ENCODE measurements at regions not wholly inside any gene's neighbourhood (a gene's known extent, or its start where the extent isn't known, plus 50 kb on each side); places are given as distances from the start of the nearest gene placed in this dataset.

GRCh38 chr20:23197836-23198235 is 111.7 kb upstream of the CD93 start:
- Histone ChIP-seq H3K36me3 (ENCODE audit: insufficient read depth, insufficient read length, low read length) (no peaks in the 10 kb centered on the region), H3K4me1 (ENCODE audit: insufficient read depth, insufficient read length) (no peaks in the 10 kb centered on the region), H3K4me3 (ENCODE audit: insufficient read length, low read depth) (no peak overlapping the region), H3K9me3 (ENCODE audit: insufficient read depth, low read length) (peaks cover 8% of the 10 kb centered on the region; the same call in 1 of the 2 replicates), H3K9ac (ENCODE audit: insufficient read length, low read depth) (no peak overlapping the region), H3K27me3 (ENCODE audit: insufficient read depth, insufficient read length) (no peaks in the 10 kb centered on the region)
- TF ChIP-seq ZNF274 (IDR thresholded peaks at IDR 0.05; ENCODE audit: low read depth, low read length) (no peak), YY1 (IDR thresholded peaks at IDR 0.05; ENCODE audit: insufficient read depth, insufficient read length) (no peak), SUZ12 (IDR thresholded peaks at IDR 0.05; ENCODE audit: extremely low read depth, insufficient read depth, insufficient read length) (no peak)
- no peak for DNase-seq (ENCODE audit: low read depth, low spot score)

- no peaks in the 10 kb centered on the region for H3K4me1 ChIP-seq (ENCODE audit: insufficient read depth, insufficient read length)
- TF ChIP-seq YY1 (IDR thresholded peaks at IDR 0.05; ENCODE audit: insufficient read depth, insufficient read length) (no peak), SUZ12 (IDR thresholded peaks at IDR 0.05; ENCODE audit: extremely low read depth, insufficient read depth, insufficient read length) (no peak), ZNF274 (IDR thresholded peaks at IDR 0.05; ENCODE audit: low read depth, low read length) (no peak)
- no peak for DNase-seq (ENCODE audit: low read depth, low spot score)
Observed at GRCh38 chr20:23195636-23196035, 109.5 kb upstream of the CD93 start.

GRCh38 chr20:23193801-23194384 is 107.8 kb upstream of the CD93 start:
- no peak overlapping the region for H3K9ac ChIP-seq (ENCODE audit: insufficient read length, low read depth)
- no peak overlapping the region for H3K4me3 ChIP-seq (ENCODE audit: insufficient read length, low read depth)
- no peak for DNase-seq (ENCODE audit: low read depth, low spot score)
- peaks cover 8% of the 10 kb centered on the region; the same call in 1 of the 2 replicates for H3K9me3 ChIP-seq (ENCODE audit: insufficient read depth, low read length)
- no peaks in the 10 kb centered on the region for H3K27me3 ChIP-seq (ENCODE audit: insufficient read depth, insufficient read length)
- no peaks in the 10 kb centered on the region for H3K4me1 ChIP-seq (ENCODE audit: insufficient read depth, insufficient read length)
- H3K36me3 ChIP-seq (ENCODE audit: insufficient read depth, insufficient read length, low read length), result no peaks in the 10 kb centered on the region
- TF ChIP-seq ZNF274 (IDR thresholded peaks at IDR 0.05; ENCODE audit: low read depth, low read length) (no peak), SUZ12 (IDR thresholded peaks at IDR 0.05; ENCODE audit: extremely low read depth, insufficient read depth, insufficient read length) (no peak), YY1 (IDR thresholded peaks at IDR 0.05; ENCODE audit: insufficient read depth, insufficient read length) (no peak)

More at GRCh38 chr20:23195636-23196035, 109.5 kb upstream of the CD93 start:
- Histone ChIP-seq H3K9me3 (ENCODE audit: insufficient read depth, low read length) (peaks cover 8% of the 10 kb centered on the region; the same call in 1 of the 2 replicates), H3K4me3 (ENCODE audit: insufficient read length, low read depth) (no peak overlapping the region), H3K9ac (ENCODE audit: insufficient read length, low read depth) (no peak overlapping the region), H3K27me3 (ENCODE audit: insufficient read depth, insufficient read length) (no peaks in the 10 kb centered on the region), H3K36me3 (ENCODE audit: insufficient read depth, insufficient read length, low read length) (no peaks in the 10 kb centered on the region)

DNA sequence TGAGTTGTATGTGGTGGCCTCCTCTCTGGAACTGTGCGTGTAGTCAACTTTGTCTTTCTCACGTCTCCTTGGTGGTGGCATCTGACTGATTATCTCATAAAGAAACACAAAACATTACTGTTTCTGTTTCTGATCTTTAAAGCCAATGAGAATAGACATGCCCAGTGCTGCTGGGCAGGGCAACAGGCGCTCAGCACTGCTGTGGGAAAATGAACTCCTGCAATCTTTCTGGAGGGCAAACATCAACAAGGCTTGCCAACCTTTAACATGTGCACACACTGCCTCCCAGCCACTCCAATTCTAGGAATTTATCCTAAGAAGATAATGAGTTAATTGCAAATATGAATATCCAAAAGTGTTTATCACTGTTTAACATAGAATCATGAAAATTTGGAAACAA is 106.3 kb upstream of the CD93 start:
- H3K9ac ChIP-seq (ENCODE audit: insufficient read length, low read depth), result no peak overlapping the region
- no peaks in the 10 kb centered on the region for H3K36me3 ChIP-seq (ENCODE audit: insufficient read depth, insufficient read length, low read length)
- DNase-seq (ENCODE audit: low read depth, low spot score), result no peak
- H3K27me3 ChIP-seq (ENCODE audit: insufficient read depth, insufficient read length), result no peaks in the 10 kb centered on the region
- no peak overlapping the region for H3K4me3 ChIP-seq (ENCODE audit: insufficient read length, low read depth)
- peaks cover 8% of the 10 kb centered on the region; the same call in 1 of the 2 replicates for H3K9me3 ChIP-seq (ENCODE audit: insufficient read depth, low read length)
- no peaks in the 10 kb centered on the region for H3K4me1 ChIP-seq (ENCODE audit: insufficient read depth, insufficient read length)
- no peak for TF ChIP-seq SUZ12 (IDR thresholded peaks at IDR 0.05; ENCODE audit: extremely low read depth, insufficient read depth, insufficient read length)
- TF ChIP-seq ZNF274 (IDR thresholded peaks at IDR 0.05; ENCODE audit: low read depth, low read length), result no peak
- TF ChIP-seq YY1 (IDR thresholded peaks at IDR 0.05; ENCODE audit: insufficient read depth, insufficient read length), result no peak

DNA sequence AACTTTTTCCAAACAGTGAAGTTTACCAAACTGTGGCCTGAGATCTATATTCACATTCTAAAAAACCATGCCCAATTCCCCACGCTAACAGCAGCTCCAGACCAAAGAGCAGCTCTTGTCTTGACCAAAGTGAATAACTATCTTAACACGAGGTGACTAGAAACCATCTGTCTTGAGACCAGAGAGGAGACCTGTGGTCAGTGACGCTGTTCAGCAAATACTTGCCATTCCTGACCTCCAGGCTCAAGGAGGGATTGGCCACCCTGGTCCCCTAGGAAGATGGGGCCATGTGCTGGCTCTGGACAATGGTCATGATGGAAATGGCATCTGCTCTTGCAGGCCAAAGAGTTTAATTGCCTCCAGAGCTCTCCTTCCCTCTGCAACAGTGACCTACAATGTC is 104.4 kb upstream of the CD93 start:
- Histone ChIP-seq H3K4me3 (ENCODE audit: insufficient read length, low read depth) (no peak overlapping the region), H3K9me3 (ENCODE audit: insufficient read depth, low read length) (peaks cover under 1% of the 10 kb centered on the region; the same call in 1 of the 2 replicates), H3K27me3 (ENCODE audit: insufficient read depth, insufficient read length) (no peaks in the 10 kb centered on the region), H3K9ac (ENCODE audit: insufficient read length, low read depth) (no peak overlapping the region), H3K4me1 (ENCODE audit: insufficient read depth, insufficient read length) (no peaks in the 10 kb centered on the region), H3K36me3 (ENCODE audit: insufficient read depth, insufficient read length, low read length) (no peaks in the 10 kb centered on the region)
- DNase-seq (ENCODE audit: low read depth, low spot score), result no peak
- no peak for TF ChIP-seq YY1 (IDR thresholded peaks at IDR 0.05; ENCODE audit: insufficient read depth, insufficient read length)

DNA sequence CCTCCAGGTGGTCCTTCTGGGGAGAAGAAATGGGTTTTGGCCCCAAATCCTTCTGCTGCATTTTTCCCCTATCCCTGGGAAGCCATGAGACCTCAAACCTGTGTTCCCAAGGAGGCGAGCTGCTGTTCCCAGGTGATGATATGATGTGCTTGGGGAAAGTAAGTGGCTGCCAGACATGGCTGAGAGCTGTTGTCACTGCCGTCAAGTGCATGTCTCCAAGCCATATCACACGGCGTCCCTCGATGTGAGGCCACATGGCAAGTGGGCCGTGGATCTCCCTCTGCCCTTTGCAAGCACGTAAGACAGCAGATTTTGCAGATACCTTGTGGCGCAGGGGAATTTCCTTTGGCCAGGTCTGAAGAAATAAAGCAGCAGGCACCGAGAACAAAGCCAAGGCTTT is 103.7 kb upstream of the CD93 start:
- H3K9ac ChIP-seq (ENCODE audit: insufficient read length, low read depth), result no peak overlapping the region
- no peaks in the 10 kb centered on the region for H3K4me1 ChIP-seq (ENCODE audit: insufficient read depth, insufficient read length)
- no peaks in the 10 kb centered on the region for H3K27me3 ChIP-seq (ENCODE audit: insufficient read depth, insufficient read length)
- DNase-seq (ENCODE audit: low read depth, low spot score), result no peak
- TF ChIP-seq YY1 (IDR thresholded peaks at IDR 0.05; ENCODE audit: insufficient read depth, insufficient read length), result no peak
- TF ChIP-seq ZNF274 (IDR thresholded peaks at IDR 0.05; ENCODE audit: low read depth, low read length), result no peak
- TF ChIP-seq SUZ12 (IDR thresholded peaks at IDR 0.05; ENCODE audit: extremely low read depth, insufficient read depth, insufficient read length), result no peak
- no peak overlapping the region for H3K4me3 ChIP-seq (ENCODE audit: insufficient read length, low read depth)
- no peaks in the 10 kb centered on the region for H3K36me3 ChIP-seq (ENCODE audit: insufficient read depth, insufficient read length, low read length)
- no peaks in the 10 kb centered on the region; the same call in 1 of the 2 replicates for H3K9me3 ChIP-seq (ENCODE audit: insufficient read depth, low read length)

GRCh38 chr20:23189341-23189740 is 103.2 kb upstream of the CD93 start:
- Histone ChIP-seq H3K9ac (ENCODE audit: insufficient read length, low read depth) (no peak overlapping the region), H3K36me3 (ENCODE audit: insufficient read depth, insufficient read length, low read length) (no peaks in the 10 kb centered on the region), H3K27me3 (ENCODE audit: insufficient read depth, insufficient read length) (no peaks in the 10 kb centered on the region), H3K4me1 (ENCODE audit: insufficient read depth, insufficient read length) (no peaks in the 10 kb centered on the region), H3K4me3 (ENCODE audit: insufficient read length, low read depth) (no peak overlapping the region), H3K9me3 (ENCODE audit: insufficient read depth, low read length) (no peaks in the 10 kb centered on the region; the same call in 1 of the 2 replicates)
- no peak for DNase-seq (ENCODE audit: low read depth, low spot score)
- TF ChIP-seq ZNF274 (IDR thresholded peaks at IDR 0.05; ENCODE audit: low read depth, low read length), result no peak
- TF ChIP-seq YY1 (IDR thresholded peaks at IDR 0.05; ENCODE audit: insufficient read depth, insufficient read length), result no peak
- TF ChIP-seq SUZ12 (IDR thresholded peaks at IDR 0.05; ENCODE audit: extremely low read depth, insufficient read depth, insufficient read length), result no peak
